ENCODE measurements at regions not wholly inside any gene's neighbourhood (a gene's known extent, or its start where the extent isn't known, plus 50 kb on each side); places are given as distances from the start of the nearest gene placed in this dataset.

DNA sequence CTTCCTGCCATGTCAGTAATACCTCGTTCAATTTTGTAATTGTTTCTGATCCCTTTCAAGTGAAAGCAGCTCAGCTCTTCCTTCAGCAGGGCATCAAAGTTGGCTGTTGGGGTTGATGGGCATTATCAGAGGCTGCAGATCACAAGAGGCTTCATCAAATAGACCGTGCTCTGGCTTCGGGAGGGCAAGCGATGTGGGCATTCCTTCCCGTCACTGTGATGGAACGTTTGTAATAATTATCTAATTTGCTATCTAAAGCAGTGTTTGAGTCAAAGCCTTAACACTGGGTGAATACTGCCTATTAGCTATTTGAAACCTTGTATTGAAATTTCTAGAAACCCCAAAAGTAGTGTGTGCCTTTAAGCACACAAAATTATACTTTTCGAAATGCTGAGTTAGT is 170.1 kb downstream of the OTUD1 start:
- no peak overlapping the region for H4K91ac ChIP-seq (ENCODE audit: low read depth, low read length)
- no CpG with 5 or more reads among the region's 7 CpGs for WGBS (ENCODE audit: extremely low coverage, insufficient coverage, insufficient read length)
- H2BK5ac ChIP-seq (ENCODE audit: low read depth, low read length, poor library complexity), result no peak overlapping the region
- H3K4me3 ChIP-seq (ENCODE audit: low read depth, low read length), result no peak overlapping the region
- no peak overlapping the region for H3K4me2 ChIP-seq (ENCODE audit: low read length)
- no peaks in the 10 kb centered on the region for H3K79me2 ChIP-seq (ENCODE audit: control insufficient read depth, insufficient read depth, low read length, poor library complexity)
- no peak overlapping the region for H3K27ac ChIP-seq (ENCODE audit: low read depth, low read length)
- no peak overlapping the region for H4K8ac ChIP-seq (ENCODE audit: low read depth, low read length)
- no peaks in the 10 kb centered on the region for H3K9me3 ChIP-seq (ENCODE audit: insufficient read depth, low read depth, low read length)
- no peaks in the 10 kb centered on the region for H3K4me1 ChIP-seq (ENCODE audit: control insufficient read depth in 1 of 2, insufficient read depth in 2 of 2, low read length in 2 of 2)
- no peaks in the 10 kb centered on the region for H3K36me3 ChIP-seq (ENCODE audit: control insufficient read depth in 1 of 2, insufficient read depth in 2 of 2, low read length in 2 of 2)
- no peak overlapping the region for H2BK120ac ChIP-seq (ENCODE audit: insufficient read depth, low read length, poor library complexity)
- no peak overlapping the region for H3K14ac ChIP-seq (ENCODE audit: low read length)
- no peak overlapping the region for H3K23ac ChIP-seq (ENCODE audit: low read length)
- no peaks in the 10 kb centered on the region for H3K27me3 ChIP-seq (ENCODE audit: insufficient read depth, low read length)
- no peak overlapping the region for H2BK12ac ChIP-seq (ENCODE audit: low read length)
- H3K9ac ChIP-seq (ENCODE audit: low read length), result no peak overlapping the region
- H2AK5ac ChIP-seq (ENCODE audit: low read length), result no peak overlapping the region
- H4K12ac ChIP-seq (ENCODE audit: low read depth, low read length), result no peak overlapping the region
- no peak overlapping the region for H3K18ac ChIP-seq (ENCODE audit: low read length)
- no peak overlapping the region for H2AFZ ChIP-seq (ENCODE audit: insufficient read depth, low read length, poor library complexity)
- H3K79me1 ChIP-seq (ENCODE audit: low read length), result no peaks in the 10 kb centered on the region
- H3K4ac ChIP-seq (ENCODE audit: low read depth, low read length), result no peak overlapping the region
- peak; percentile 47 to 81 for DNase-seq

DNA sequence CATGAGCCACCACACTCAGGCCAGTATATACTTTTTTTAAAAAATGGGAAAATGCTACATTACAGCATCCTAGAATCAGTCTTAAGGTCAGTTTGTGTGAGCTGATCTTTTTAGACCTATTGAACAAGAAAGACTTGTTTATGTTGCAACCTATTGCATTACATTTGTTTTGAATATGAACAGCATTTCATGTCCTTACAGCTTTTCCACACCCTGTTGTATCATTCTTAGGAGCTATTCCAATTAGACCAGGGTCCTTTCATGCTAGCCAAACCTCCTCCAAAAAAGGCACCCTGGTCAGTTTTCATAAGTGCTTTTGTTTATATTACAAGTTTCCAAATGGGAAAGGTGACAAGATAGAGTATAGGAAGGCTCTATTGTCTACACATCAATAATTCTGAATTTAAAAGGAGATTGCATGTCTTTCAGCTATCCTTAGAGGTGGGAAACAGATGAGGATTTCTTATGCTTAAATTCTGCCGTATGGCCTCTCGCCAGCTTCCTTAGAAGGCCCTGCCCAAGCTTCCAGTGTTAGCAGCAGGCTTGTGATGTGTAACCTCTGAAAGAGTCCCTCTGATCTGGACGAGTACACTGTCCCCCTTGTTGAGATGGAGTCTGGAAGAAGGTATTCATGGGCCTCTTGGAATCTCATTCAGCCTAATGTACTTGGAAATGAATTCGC is 171.9 kb downstream of the OTUD1 start:
- H2BK12ac ChIP-seq (ENCODE audit: low read length), result no peak overlapping the region
- no peak overlapping the region for H3K9ac ChIP-seq (ENCODE audit: low read length)
- no peak overlapping the region for H4K8ac ChIP-seq (ENCODE audit: low read depth, low read length)
- H3K4me1 ChIP-seq (ENCODE audit: control insufficient read depth in 1 of 2, insufficient read depth in 2 of 2, low read length in 2 of 2), result no peaks in the 10 kb centered on the region
- H2AFZ ChIP-seq (ENCODE audit: insufficient read depth, low read length, poor library complexity), result no peak overlapping the region
- no peak overlapping the region for H2BK120ac ChIP-seq (ENCODE audit: insufficient read depth, low read length, poor library complexity)
- no peak overlapping the region for H4K12ac ChIP-seq (ENCODE audit: low read depth, low read length)
- no peaks in the 10 kb centered on the region for H3K27me3 ChIP-seq (ENCODE audit: insufficient read depth, low read length)
- no peak overlapping the region for H3K4me2 ChIP-seq (ENCODE audit: low read length)
- no peaks in the 10 kb centered on the region for H3K9me3 ChIP-seq (ENCODE audit: insufficient read depth, low read depth, low read length)
- H3K4me3 ChIP-seq (ENCODE audit: low read depth, low read length), result no peak overlapping the region
- no CpG with 5 or more reads among the region's 4 CpGs for WGBS (ENCODE audit: extremely low coverage, insufficient coverage, insufficient read length)
- no peak overlapping the region for H3K4ac ChIP-seq (ENCODE audit: low read depth, low read length)
- H4K91ac ChIP-seq (ENCODE audit: low read depth, low read length), result no peak overlapping the region
- H3K23ac ChIP-seq (ENCODE audit: low read length), result no peak overlapping the region
- no peak overlapping the region for H3K14ac ChIP-seq (ENCODE audit: low read length)
- no peaks in the 10 kb centered on the region for H3K36me3 ChIP-seq (ENCODE audit: control insufficient read depth in 1 of 2, insufficient read depth in 2 of 2, low read length in 2 of 2)
- H3K79me1 ChIP-seq (ENCODE audit: low read length), result no peaks in the 10 kb centered on the region
- H3K27ac ChIP-seq (ENCODE audit: low read depth, low read length), result no peak overlapping the region
- peak in 1 of 2 donors; percentile 72 for DNase-seq
- no peak overlapping the region for H2AK5ac ChIP-seq (ENCODE audit: low read length)
- H2BK5ac ChIP-seq (ENCODE audit: low read depth, low read length, poor library complexity), result no peak overlapping the region
- H3K18ac ChIP-seq (ENCODE audit: low read length), result no peak overlapping the region
- H3K79me2 ChIP-seq (ENCODE audit: control insufficient read depth, insufficient read depth, low read length, poor library complexity), result no peaks in the 10 kb centered on the region

DNA sequence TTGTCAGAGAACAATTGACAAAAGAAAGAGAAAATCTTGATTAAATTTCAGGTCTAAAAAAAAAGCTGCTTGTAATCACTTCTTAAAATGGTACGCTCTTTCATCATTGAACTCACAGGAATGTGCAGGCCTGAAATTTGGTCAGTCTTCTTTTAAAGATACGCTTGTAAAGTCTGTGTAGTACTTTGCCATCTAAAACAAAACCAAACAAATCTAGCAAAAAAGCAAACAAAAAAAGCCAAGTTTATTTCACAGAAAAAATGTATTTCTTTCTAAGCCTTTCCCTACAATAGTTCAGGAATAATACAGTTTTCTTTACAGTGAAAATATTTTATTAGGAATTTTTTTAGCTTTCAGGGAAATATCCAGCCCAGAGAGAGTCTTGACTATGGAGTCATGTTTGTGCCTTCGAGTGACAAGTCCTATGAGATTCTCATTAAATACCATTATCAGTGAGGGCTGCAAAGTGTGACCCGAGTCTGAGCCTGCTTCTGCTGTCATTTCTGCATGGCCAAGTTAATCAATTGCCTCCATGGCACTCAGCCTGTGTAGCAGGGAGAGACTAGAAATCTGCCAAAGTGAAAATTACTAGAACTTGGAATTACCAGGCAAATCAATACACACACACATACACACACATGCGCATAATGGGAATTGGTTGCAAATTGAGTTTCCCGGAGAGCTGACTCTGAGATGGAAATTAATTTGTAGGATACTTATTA is 172.6 kb downstream of the OTUD1 start:
- WGBS (ENCODE audit: extremely low coverage, insufficient coverage, insufficient read length), result no CpG with 5 or more reads among the region's 6 CpGs
- no peak overlapping the region for H2BK120ac ChIP-seq (ENCODE audit: insufficient read depth, low read length, poor library complexity)
- H4K8ac ChIP-seq (ENCODE audit: low read depth, low read length), result no peak overlapping the region
- H3K27me3 ChIP-seq (ENCODE audit: insufficient read depth, low read length), result no peaks in the 10 kb centered on the region
- no peak overlapping the region for H3K18ac ChIP-seq (ENCODE audit: low read length)
- H3K23ac ChIP-seq (ENCODE audit: low read length), result no peak overlapping the region
- H3K36me3 ChIP-seq (ENCODE audit: control insufficient read depth in 1 of 2, insufficient read depth in 2 of 2, low read length in 2 of 2), result no peaks in the 10 kb centered on the region
- H2BK12ac ChIP-seq (ENCODE audit: low read length), result no peak overlapping the region
- no peak overlapping the region for H4K91ac ChIP-seq (ENCODE audit: low read depth, low read length)
- no peaks in the 10 kb centered on the region for H3K9me3 ChIP-seq (ENCODE audit: insufficient read depth, low read depth, low read length)
- H3K27ac ChIP-seq (ENCODE audit: low read depth, low read length), result no peak overlapping the region
- H3K79me1 ChIP-seq (ENCODE audit: low read length), result no peaks in the 10 kb centered on the region
- no peaks in the 10 kb centered on the region for H3K79me2 ChIP-seq (ENCODE audit: control insufficient read depth, insufficient read depth, low read length, poor library complexity)
- H4K12ac ChIP-seq (ENCODE audit: low read depth, low read length), result no peak overlapping the region
- no peak overlapping the region for H2AFZ ChIP-seq (ENCODE audit: insufficient read depth, low read length, poor library complexity)
- no peak overlapping the region for H3K4me3 ChIP-seq (ENCODE audit: low read depth, low read length)
- no peak overlapping the region for H3K4ac ChIP-seq (ENCODE audit: low read depth, low read length)
- no peak overlapping the region for H2AK5ac ChIP-seq (ENCODE audit: low read length)
- H3K4me2 ChIP-seq (ENCODE audit: low read length), result no peak overlapping the region
- no peak overlapping the region for H3K14ac ChIP-seq (ENCODE audit: low read length)
- no peak overlapping the region for H2BK5ac ChIP-seq (ENCODE audit: low read depth, low read length, poor library complexity)
- H3K4me1 ChIP-seq (ENCODE audit: control insufficient read depth in 1 of 2, insufficient read depth in 2 of 2, low read length in 2 of 2), result no peaks in the 10 kb centered on the region
- peak in 1 of 2 donors; percentile 4 for DNase-seq
- no peak overlapping the region for H3K9ac ChIP-seq (ENCODE audit: low read length)

- WGBS (ENCODE audit: extremely low coverage, insufficient coverage, insufficient read length), result no CpG with 5 or more reads among the region's 2 CpGs
- DNase-seq, result no peak
- H2BK120ac ChIP-seq (ENCODE audit: insufficient read depth, low read length, poor library complexity), result no peak overlapping the region
- H3K4me3 ChIP-seq (ENCODE audit: low read depth, low read length), result no peak overlapping the region
- H3K18ac ChIP-seq (ENCODE audit: low read length), result no peak overlapping the region
- H3K4me2 ChIP-seq (ENCODE audit: low read length), result no peak overlapping the region
- no peaks in the 10 kb centered on the region for H3K79me1 ChIP-seq (ENCODE audit: low read length)
- no peak overlapping the region for H2AFZ ChIP-seq (ENCODE audit: insufficient read depth, low read length, poor library complexity)
- no peak overlapping the region for H3K9ac ChIP-seq (ENCODE audit: low read length)
- no peaks in the 10 kb centered on the region for H3K79me2 ChIP-seq (ENCODE audit: control insufficient read depth, insufficient read depth, low read length, poor library complexity)
- no peaks in the 10 kb centered on the region for H3K36me3 ChIP-seq (ENCODE audit: control insufficient read depth in 1 of 2, insufficient read depth in 2 of 2, low read length in 2 of 2)
- H4K91ac ChIP-seq (ENCODE audit: low read depth, low read length), result no peak overlapping the region
- H3K4ac ChIP-seq (ENCODE audit: low read depth, low read length), result no peak overlapping the region
- no peak overlapping the region for H3K27ac ChIP-seq (ENCODE audit: low read depth, low read length)
- no peak overlapping the region for H4K8ac ChIP-seq (ENCODE audit: low read depth, low read length)
- no peak overlapping the region for H4K12ac ChIP-seq (ENCODE audit: low read depth, low read length)
- no peak overlapping the region for H3K23ac ChIP-seq (ENCODE audit: low read length)
- H3K4me1 ChIP-seq (ENCODE audit: control insufficient read depth in 1 of 2, insufficient read depth in 2 of 2, low read length in 2 of 2), result no peaks in the 10 kb centered on the region
- no peak overlapping the region for H3K14ac ChIP-seq (ENCODE audit: low read length)
- no peak overlapping the region for H2BK5ac ChIP-seq (ENCODE audit: low read depth, low read length, poor library complexity)
- H3K9me3 ChIP-seq (ENCODE audit: insufficient read depth, low read depth, low read length), result no peaks in the 10 kb centered on the region
- H2BK12ac ChIP-seq (ENCODE audit: low read length), result no peak overlapping the region
- H3K27me3 ChIP-seq (ENCODE audit: insufficient read depth, low read length), result no peaks in the 10 kb centered on the region
- H2AK5ac ChIP-seq (ENCODE audit: low read length), result no peak overlapping the region
These were observed 175.0 kb downstream of the OTUD1 start for GRCh38 chr10:23613900-23614299.

Data from trophoblast cell (in vitro differentiated cells and primary cell).